Mononuclear cell (primary cell): ENCODE measurements at regions not wholly inside any gene's neighbourhood (a gene's known extent, or its start where the extent isn't known, plus 50 kb on each side); places are given as distances from the start of the nearest gene placed in this dataset.

ENCODE experiments used
- H3K27me3 ChIP-seq: 2 replicates; pipeline ENCODE4 v1.6.0; 2011; ENCODE audit warnings: low read length, control low read depth; ENCODE audit not compliant: insufficient read depth
- H3K4me1 ChIP-seq: 2 replicates; pipeline ENCODE4 v1.5.1; 2011; ENCODE audit warnings: mild to moderate bottlenecking, low read length, control low read depth; ENCODE audit not compliant: insufficient read depth
- H3K4me3 ChIP-seq: 2 replicates; pipeline ENCODE4 v1.5.1; 2011; ENCODE audit warnings: mild to moderate bottlenecking, low read length, moderate library complexity
- H3K9me3 ChIP-seq: 2 replicates; pipeline ENCODE4 v1.5.1; 2011; ENCODE audit warnings: low read depth, mild to moderate bottlenecking, control low read depth, low read length

- H3K9me3 ChIP-seq: no peaks in the 10 kb centered on the region
- no peaks in the 10 kb centered on the region for H3K27me3 ChIP-seq
- H3K4me3 ChIP-seq: no peak overlapping the region
- H3K4me1 ChIP-seq: no peaks in the 10 kb centered on the region
Observed at GRCh38 chr13:73422973-73423372, 364.2 kb downstream of the KLF5 start.

GRCh38 chr13:73421310-73421912 is 362.6 kb downstream of the KLF5 start:
- no peaks in the 10 kb centered on the region for H3K9me3 ChIP-seq

GRCh38 chr13:73419186-73419585 is 360.4 kb downstream of the KLF5 start:
- H3K4me3 ChIP-seq: no peak overlapping the region
- H3K4me1 ChIP-seq: no peaks in the 10 kb centered on the region
- H3K9me3 ChIP-seq: no peaks in the 10 kb centered on the region
- no peaks in the 10 kb centered on the region for H3K27me3 ChIP-seq

More at GRCh38 chr13:73421310-73421912, 362.6 kb downstream of the KLF5 start:
- H3K4me3 ChIP-seq: no peak overlapping the region
- H3K27me3 ChIP-seq: no peaks in the 10 kb centered on the region
- no peaks in the 10 kb centered on the region for H3K4me1 ChIP-seq

GRCh38 chr13:73417012-73417615 is 358.3 kb downstream of the KLF5 start:
- no peaks in the 10 kb centered on the region for H3K9me3 ChIP-seq
- no peak overlapping the region for H3K4me3 ChIP-seq
- H3K27me3 ChIP-seq: no peaks in the 10 kb centered on the region
- H3K4me1 ChIP-seq: no peaks in the 10 kb centered on the region

- Histone ChIP-seq H3K9me3 (no peaks in the 10 kb centered on the region), H3K27me3 (no peaks in the 10 kb centered on the region), H3K4me1 (no peaks in the 10 kb centered on the region), H3K4me3 (no peak overlapping the region)
Observed at GRCh38 chr13:73416093-73416492, 357.3 kb downstream of the KLF5 start.

- H3K9me3 ChIP-seq: no peaks in the 10 kb centered on the region
- H3K4me1 ChIP-seq: no peaks in the 10 kb centered on the region
- no peaks in the 10 kb centered on the region for H3K27me3 ChIP-seq
- no peak overlapping the region for H3K4me3 ChIP-seq
Observed at GRCh38 chr13:73413656-73414055, 354.9 kb downstream of the KLF5 start.

- Histone ChIP-seq H3K9me3 (no peaks in the 10 kb centered on the region), H3K4me3 (no peak overlapping the region), H3K4me1 (no peaks in the 10 kb centered on the region), H3K27me3 (no peaks in the 10 kb centered on the region)
Observed at GRCh38 chr13:73412933-73413332, 354.1 kb downstream of the KLF5 start.

GRCh38 chr13:73411067-73411809 is 352.4 kb downstream of the KLF5 start:
- Histone ChIP-seq H3K4me3 (no peak overlapping the region), H3K4me1 (no peaks in the 10 kb centered on the region), H3K27me3 (no peaks in the 10 kb centered on the region), H3K9me3 (no peaks in the 10 kb centered on the region)

- Histone ChIP-seq H3K4me1 (no peaks in the 10 kb centered on the region), H3K27me3 (no peaks in the 10 kb centered on the region), H3K4me3 (no peak overlapping the region), H3K9me3 (no peaks in the 10 kb centered on the region)
Observed at GRCh38 chr13:73406454-73406853, 347.6 kb downstream of the KLF5 start.

GRCh38 chr13:73404581-73404980 is 345.8 kb downstream of the KLF5 start:
- Histone ChIP-seq H3K27me3 (no peaks in the 10 kb centered on the region), H3K9me3 (no peaks in the 10 kb centered on the region), H3K4me3 (no peak overlapping the region), H3K4me1 (no peaks in the 10 kb centered on the region)

GRCh38 chr13:73403355-73404120 is 344.7 kb downstream of the KLF5 start:
- Histone ChIP-seq H3K4me1 (no peaks in the 10 kb centered on the region), H3K27me3 (no peaks in the 10 kb centered on the region), H3K9me3 (no peaks in the 10 kb centered on the region), H3K4me3 (no peak overlapping the region)

- H3K4me3 ChIP-seq: no peak overlapping the region
- no peaks in the 10 kb centered on the region for H3K4me1 ChIP-seq
- H3K27me3 ChIP-seq: no peaks in the 10 kb centered on the region
- H3K9me3 ChIP-seq: no peaks in the 10 kb centered on the region
Observed at GRCh38 chr13:73401769-73402168, 343.0 kb downstream of the KLF5 start.

- Histone ChIP-seq H3K4me1 (no peaks in the 10 kb centered on the region), H3K4me3 (no peak overlapping the region), H3K9me3 (no peaks in the 10 kb centered on the region), H3K27me3 (no peaks in the 10 kb centered on the region)
Observed at GRCh38 chr13:73399347-73400216, 340.8 kb downstream of the KLF5 start.

- no peaks in the 10 kb centered on the region for H3K27me3 ChIP-seq
- no peaks in the 10 kb centered on the region for H3K4me1 ChIP-seq
- H3K9me3 ChIP-seq: no peaks in the 10 kb centered on the region
- no peak overlapping the region for H3K4me3 ChIP-seq
Observed at GRCh38 chr13:73397496-73398305, 338.9 kb downstream of the KLF5 start.
